Right renal pelvis (tissue), 4 donors: ENCODE measurements at regions not wholly inside any gene's neighbourhood (a gene's known extent, or its start where the extent isn't known, plus 50 kb on each side); places are given as distances from the start of the nearest gene placed in this dataset.

ENCODE experiments used
- DNase-seq, 4 donors: peaks; one replicate each; pipeline ENCODE4 v3.0.0-alpha.2; 2013; ENCODE audit warnings: low read depth in 4 of 4, low spot score in 3 of 4, missing footprints in 1 of 4

DNA sequence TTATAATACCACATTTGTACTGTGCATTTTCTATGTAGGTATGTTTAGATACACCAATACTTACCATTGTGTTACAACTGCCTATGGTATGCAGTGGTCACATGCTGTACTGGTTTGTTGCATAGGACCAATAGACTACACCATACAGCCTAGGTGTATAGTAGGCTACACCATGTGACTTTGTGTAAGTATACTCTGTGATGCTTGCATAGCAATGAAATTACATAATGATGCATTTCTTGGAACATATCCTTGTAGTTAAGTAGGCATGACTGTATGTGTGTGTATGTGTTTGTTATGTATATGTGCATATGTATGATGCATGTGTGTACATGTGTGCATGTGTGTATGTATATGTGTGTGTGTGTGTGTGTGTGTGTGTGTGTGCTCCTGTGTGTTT lies 157.6 kb downstream of the TDRD15 start:
- no peak for DNase-seq

DNA sequence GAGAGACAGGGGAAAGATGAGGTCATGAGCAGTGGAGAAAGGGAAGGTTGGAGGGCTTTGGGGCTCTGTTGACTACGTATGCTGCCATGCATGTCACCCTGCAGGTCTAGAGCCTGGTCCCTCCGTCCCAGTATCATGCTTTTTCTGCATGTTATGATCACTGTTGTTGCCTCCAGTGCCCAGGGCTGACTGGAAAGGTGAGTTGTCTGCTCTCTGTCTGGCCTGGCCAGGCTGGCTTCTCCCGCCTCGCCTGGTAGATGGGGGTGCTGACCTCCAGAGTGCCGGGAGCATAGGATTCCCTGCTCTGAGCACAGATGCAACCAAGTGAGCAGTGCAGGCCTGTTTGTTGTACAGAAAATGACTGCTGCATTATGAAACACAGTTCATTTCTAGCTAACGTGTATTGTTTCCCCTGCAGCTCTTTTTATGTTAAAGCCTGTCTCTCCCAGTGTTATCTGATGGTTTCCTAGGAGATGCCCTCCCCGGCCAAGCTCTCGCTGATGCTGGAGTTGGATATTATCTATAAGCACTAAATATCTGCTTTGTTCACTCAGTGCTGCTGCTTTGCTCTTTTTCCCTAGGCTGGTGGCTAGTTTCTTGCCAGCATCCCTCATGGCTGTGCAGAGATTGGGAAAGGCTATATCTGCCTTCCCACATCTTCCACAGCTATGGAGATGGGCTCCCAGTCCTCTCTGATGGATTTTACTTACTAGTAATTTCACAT lies 158.2 kb downstream of the TDRD15 start:
- DNase-seq = no peak

DNA sequence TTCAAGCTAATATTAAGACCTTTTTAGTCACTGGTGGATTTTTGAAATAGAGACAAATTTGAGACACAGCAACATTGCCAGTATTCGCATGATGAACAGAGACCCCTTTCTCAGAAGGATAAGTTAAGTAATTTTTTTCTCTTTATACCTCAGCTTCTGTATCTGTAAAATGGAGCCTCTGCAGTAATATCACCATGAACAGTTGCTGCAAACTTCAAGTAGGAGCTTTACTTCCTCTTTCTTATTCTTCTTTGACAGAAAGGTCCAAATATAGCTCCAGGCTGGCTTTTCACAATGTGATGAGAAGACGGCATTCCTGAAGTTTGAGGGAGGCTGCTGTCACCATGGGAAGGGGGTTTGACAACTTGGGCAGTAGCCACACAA lies 158.7 kb downstream of the TDRD15 start:
- DNase-seq = no peak

DNA sequence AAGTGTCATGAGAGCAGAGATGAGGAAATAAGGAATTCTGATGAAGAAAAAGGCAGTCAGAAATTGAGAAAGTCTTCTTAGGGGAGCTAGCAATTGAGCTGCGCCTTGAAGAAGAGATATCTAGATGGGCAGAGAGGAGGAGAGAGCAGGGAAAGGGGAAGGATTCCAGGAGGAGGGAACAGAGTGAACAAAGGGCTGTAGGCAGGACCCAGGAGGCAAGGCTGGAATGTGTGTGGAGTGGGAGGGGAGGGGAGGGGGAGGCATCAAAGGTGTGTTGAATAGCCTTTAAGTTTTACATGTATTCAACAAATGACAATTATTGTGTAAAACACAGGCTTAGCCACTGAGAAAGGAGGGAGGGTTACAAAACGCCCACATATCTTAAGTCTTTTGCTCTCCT lies 164.5 kb downstream of the TDRD15 start:
- DNase-seq = no peak

DNA sequence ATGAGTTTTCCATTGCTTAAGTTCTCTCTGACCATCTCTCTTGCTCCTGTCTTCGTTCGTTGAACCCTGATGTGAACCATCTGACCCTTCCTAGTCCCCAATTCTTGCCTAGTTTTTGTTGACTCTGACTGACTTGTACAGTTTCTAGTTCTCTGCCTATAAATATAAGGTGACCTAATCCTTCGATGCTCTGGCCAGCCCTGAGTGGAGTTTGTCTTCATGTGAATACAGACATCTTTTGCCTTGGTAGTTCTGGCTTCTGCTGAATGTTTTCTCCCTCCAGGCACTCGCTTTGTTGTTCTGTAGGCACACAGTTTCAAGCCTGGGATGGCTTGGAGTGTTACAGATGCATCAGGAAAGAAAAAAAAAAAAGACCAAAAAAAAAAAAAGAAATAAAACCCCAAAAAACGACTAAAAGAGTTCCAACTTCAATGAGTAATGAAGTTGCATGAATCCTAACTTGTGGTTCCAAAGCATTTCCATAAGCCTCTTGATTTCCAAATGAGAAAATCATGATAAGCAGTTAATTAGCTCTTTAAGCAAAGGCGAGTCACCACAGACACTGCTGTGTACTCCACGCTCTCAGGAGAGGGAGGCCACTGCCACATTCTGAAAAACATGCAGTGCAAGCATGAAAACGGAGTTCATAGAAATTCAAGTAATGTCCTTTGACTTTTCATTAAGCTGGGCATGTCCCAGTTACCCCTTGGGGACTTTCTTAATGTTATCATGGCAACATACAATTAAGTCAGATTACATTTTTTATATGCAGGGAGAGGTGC lies 165.2 kb downstream of the TDRD15 start:
- DNase-seq = no peak

DNA sequence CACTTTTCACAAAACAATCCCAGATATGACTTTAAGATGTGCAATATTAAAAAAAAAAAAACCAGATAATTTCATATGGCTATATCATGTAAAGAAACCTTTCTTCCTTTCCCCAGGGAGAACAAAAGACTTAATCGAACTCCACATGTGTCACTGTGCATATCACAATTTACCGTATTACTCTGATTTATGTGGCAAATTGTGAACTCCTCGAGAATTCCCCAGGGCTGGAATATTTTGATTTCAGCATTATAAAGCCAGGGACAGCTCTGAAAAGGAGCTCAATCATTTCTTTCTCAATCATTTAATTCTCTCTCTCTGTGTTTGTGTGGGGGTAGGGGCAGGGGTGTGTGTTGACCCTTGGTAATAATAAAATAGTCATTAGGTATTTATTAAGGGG lies 165.8 kb downstream of the TDRD15 start:
- DNase-seq = no peak

DNA sequence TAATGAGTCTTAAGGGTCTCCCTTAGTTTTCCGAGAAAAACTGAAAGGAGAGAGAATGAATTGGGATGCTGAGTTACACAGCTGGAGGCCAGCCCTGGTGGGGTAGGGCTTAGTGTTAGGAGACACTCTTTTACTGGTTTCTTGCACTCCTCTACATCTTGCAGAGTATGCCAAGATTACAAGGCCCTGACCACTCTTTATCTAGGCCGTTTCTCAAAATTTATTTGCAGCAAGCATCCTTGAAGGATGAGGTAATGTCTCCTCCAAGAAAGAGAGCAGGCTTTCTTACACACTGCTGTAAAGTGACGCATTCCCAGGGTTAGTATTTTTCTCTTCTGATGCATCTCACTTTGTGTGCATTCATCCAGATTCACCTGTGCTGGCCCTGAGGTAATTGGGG lies 166.2 kb downstream of the TDRD15 start:
- no peak for DNase-seq

DNA sequence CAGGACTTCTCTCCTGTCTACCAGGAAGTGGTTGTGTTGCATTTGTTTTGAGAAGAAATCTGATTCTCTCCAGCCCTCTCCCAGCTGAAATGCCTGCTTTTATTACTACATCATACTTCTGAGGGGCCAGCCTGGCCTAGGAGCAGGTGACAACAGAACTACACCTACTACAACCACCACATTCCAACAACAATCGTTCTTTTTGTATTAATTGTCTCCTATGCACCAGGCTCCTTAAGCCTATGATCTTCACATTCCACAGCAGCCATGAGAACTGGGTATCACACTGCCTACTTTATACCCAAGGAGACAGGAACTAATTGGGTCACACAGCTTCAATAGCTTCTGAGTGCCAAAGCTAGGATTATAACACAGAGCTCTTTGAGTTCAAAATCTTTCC lies 167.7 kb downstream of the TDRD15 start:
- DNase-seq = no peak

DNA sequence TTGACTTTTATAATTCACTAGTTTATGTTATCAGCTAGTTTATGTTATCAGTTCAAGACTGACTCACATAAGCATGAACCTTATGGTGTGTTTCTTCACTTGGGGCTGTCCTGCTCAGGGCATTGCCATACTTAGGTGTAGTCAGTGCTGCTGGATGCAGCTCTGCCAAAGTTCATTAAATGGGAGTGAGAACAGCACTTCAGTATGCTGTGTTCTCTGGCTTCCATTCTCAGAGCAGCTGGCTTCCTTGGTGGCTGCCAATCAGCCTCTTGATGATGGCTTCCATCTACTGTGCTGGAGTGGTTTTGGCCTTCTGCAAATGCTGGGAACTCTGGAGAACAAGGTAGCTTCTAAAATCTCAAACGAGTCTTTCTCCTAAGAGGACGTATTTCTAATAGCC lies 170.7 kb downstream of the TDRD15 start:
- no peak for DNase-seq

DNA sequence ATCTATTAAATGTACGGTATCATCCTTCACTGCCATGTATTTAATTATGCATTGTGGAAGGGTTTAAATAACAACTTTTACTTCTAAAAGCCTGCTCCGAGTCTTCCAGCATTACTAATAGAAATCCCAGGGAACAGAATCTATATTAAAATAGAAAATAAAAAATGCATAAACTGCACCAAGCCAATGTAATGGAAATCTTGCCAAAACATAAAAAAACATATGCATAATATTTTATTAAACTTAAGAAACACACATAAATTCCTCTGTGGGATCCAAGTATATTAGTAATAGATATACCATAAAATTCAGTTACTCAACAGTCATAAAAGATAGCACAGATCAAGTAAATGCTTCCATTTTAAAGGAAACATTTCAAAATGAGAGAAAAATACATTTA lies 175.6 kb downstream of the TDRD15 start:
- DNase-seq = no peak

DNA sequence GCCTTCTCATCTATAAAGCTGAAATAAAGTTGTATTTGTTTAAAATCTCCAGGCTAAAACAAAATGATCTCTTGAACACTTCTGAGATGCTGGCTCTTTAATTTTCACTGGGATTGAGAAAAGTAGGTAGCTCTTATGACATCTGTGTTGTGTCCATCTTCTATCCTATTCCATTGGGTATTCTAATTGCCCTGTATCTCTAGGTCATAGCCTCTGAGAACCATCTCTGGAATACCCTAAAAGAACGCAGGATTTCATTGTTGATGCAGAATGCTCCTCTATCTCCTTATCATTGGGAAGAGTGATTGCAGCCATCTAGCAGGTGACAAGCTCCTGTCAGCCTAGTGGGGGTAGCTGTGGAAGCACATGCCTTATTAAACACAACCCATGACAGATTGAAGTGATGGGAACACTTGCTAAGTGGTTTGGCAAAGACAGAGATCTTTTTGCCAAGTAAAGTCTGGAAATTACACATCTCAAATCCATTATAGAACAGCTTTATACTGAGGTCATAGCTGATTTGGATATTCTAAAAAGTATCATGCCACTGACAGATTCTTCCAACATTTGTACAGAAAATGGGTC lies 178.2 kb downstream of the TDRD15 start:
- DNase-seq = no peak

DNA sequence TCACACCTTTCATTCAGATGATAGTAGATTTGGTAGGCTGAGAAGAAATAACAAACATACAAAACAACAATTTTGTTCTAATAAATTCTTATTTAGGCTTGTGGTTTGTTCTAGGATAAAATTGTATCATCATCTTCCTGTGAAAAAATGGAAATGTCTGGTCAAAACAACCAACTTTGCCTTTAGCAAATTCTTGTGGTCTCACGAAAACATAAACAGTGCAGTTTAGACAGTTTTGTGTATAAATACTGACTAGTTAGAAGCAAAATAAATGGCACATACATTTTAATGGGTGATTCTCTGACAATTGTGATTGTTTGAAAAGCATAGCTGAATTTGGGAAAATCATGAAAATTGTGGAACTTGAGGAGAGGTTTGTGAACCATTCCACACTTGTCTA lies 180.1 kb downstream of the TDRD15 start:
- no peak for DNase-seq

DNA sequence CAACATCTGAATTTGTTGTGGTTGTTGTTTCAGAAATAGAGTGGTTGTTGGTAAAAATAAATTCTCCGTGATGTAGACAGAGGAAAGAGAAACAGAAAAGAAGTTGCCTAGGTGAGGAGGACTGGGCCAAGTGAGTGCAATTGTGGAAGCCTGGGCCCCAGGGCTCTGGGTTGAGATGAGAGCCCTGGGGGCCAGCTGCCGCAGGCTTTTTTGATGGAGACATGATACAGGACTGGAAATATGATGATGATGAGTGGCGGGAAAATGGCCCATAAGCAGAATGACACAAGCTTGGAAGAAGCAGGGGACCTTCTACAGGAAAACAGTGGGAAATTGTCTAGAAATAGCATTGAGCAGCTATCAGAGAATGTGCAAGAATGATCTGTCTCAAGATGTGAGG lies 181.8 kb downstream of the TDRD15 start:
- DNase-seq = no peak

DNA sequence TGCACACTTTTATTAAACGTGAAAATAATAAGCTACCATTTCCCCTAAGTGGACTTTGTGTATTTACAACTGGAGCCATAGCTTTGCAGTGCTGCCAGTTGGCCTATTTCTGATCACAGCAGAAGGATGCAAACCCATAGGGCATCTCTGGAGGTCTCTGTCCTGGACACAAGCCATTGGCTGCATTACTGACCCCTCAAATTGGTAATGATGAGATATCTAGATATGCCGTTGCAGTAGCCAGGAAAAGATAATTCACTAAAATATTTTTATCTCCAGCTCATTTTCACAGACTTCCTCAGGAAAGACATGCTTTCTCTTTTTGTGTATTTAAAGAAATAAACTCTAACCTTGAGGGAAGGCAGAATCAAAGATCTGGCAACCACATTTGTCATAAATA lies 182.5 kb downstream of the TDRD15 start:
- no peak for DNase-seq

DNA sequence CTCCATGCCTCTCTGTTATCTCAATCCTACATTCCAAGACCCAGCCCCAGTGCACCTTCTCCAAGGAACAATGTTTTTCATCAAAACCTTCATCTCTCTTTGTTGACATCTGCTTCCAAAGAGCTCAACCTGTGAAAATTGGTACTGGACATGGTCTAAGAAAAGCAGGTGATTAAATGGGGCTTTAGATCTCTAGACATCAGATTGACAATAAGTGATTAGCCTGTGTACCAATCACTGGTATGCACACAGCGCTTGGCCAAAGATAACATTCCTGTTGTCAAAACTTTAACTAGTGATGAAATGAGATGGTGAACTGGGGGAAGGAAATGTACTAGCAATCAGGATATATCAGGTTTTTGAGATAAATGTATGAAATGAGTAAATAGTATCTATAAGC lies 183.3 kb downstream of the TDRD15 start:
- no peak for DNase-seq

DNA sequence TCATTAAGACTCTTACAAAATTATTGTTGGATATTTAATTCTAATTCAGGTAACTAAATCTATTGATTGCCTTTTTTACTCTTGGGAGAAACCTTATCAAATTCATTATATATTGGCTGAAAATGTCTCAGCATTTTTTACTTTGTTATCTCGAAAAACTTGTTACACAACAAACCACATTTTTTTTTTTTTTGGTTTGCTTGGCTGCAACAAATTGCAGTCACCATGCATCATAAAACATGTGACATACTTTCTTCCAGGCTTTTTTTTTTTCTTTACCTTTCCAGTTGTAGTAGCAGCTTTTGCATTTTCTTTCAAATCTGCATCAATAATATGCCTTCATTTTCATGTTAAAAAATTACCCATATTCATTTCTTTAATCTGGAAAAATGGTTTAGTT lies 186.7 kb downstream of the TDRD15 start:
- DNase-seq = no peak

DNA sequence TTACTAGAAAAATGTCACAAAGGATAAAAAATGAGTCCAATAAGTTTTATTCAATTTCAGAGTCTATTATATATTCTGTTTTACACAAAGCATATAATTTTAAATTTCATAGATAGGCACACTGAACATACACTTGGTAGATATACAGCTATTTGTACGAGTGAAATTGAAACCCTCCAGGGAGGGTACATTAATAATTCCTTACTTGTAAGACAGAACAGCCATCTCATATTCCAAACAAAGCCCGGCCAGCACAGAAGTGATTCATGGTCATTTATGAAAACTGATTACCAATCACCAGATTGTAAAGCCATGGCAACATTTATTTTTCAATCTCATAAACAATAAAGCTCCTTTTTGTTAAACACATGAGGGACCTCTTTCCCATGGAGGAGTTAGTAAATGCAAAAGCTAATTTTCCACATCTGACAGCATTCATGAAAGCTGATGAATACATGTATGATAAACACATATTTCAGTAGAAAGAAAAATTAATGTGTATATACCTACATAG lies 190.6 kb downstream of the TDRD15 start:
- DNase-seq = no peak

DNA sequence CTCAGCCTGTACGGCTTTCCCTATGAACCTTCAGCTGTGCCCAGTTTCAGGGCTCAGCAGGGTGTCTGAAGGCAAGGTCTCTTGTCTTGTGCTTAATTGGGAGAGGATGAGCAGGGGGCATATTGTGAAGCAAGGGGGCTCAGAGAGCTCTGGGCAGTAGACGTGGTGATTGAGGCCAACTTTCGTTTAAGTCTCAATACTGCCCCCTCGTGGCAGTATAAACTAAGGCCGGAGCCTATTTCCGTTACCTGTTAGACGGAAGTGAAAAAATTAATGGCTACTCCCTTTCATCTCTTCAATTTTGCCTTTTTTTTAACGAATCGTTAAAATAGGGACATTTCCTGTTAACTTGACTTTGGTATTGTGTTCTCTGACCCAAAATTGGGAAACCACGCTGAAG lies 193.4 kb downstream of the TDRD15 start:
- peak; percentile 31 to 46 (median 39) for DNase-seq

DNA sequence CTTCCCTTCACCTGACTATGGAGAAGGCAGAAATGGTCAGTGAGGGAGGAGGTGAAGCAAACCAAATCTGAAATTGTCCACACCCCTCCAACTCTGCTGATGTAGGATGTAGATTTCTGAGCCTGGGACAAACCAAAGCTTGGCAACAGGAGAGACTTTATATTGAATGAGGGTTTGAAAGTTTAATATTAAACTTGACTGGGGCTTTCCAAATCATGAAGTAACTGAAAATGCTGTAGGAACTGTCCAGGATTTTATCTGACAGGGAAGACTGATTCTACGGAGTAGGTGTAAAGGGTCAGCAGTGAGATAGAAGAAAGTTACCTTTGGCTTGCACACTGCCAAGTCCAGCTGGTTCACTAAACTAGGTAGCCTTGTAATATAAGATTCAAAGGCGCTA lies 194.5 kb downstream of the TDRD15 start:
- no peak for DNase-seq

DNA sequence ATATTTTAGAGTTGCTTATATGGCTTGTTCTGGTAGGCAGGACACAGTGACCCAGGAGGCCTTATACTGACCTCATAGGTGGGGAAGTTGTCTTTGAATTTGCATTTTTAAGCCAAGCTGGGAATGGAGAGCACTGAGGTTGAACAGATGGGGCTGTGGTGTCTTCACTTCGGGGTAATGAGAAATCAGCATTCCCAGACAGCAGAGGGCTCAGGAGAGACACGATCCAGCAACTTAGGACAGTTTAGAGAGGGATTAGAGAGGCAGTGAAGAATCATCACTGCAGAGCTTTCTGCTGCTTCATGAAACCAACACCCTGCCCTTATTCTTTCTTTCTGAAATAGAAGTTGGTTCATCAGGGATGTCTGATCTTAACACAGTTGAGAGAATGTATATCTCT lies 202.4 kb downstream of the TDRD15 start:
- DNase-seq = no peak

DNA sequence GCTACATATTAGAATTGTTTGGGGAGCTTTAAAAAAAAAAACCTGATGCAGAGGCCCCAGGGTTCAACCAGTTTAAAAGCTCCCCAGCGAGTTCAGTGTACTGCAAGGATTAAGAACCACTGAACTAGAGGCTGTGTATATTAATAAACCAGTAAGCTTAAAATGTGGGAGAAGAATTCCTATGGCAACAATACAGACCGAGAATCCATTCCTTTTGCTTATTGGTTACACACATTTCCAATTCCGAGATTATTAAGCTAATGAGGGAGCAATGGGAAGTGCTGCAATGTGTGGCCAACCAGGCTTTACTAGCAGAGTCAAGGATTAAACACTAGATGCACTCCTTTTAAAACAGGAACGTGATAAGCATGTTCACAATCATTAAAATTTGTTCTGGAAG lies 204.4 kb downstream of the TDRD15 start:
- DNase-seq = no peak
